HepG2 (cell line): ENCODE measurements at regions not wholly inside any gene's neighbourhood (a gene's known extent, or its start where the extent isn't known, plus 50 kb on each side); places are given as distances from the start of the nearest gene placed in this dataset.

Experiments
- ATAC-seq: fragments of 200-7000 bp; cut with Tn5 transposase; 3 replicates; pipeline ENCODE4 v1.9.1; 2020; ENCODE audit warnings: mild to moderate bottlenecking, moderate library complexity
- BruUV-seq: library from RNA; stranded (reverse); fragments of 400-500 nt; replicated peaks from 2 replicates; lab custom pipeline; 2021; lab: Mats Ljungman, UMichigan
- CTCF ChIA-PET: fragments of 300-600 bp; formaldehyde crosslinking; extraction: SDS; loops from one replicate; lab custom pipeline; 2021; ENCODE audit warnings: low total read pairs, inconsistent platforms, low intra/inter-chr PET ratio; lab: Yijun Ruan, JAX
- POLR2A ChIA-PET: fragments of 350-600 bp; sonication (Branson Sonifier 250); formaldehyde crosslinking; loops from one replicate; lab custom pipeline; 2020; ENCODE audit warnings: antibody characterized with exemption, inconsistent platforms; lab: Yijun Ruan, JAX
- DNase-seq: peaks from one replicate; pipeline ENCODE4 v3.0.0-alpha.2; 2015; ENCODE audit warnings: low spot score
- FAIRE-seq: peaks from 3 replicates; lab custom pipeline; 2011; peaks lifted over from hg19 to GRCh38; lab: Jason Lieb, UNC
- H2AFZ ChIP-seq: one replicate; pipeline ENCODE4 v1.6.1; 2011; ENCODE audit warnings: low read length, inconsistent platforms
- H3K27ac ChIP-seq: fragments of 300-600 bp; 3 replicates; pipeline ENCODE4 v1.8.0; 2011; ENCODE audit warnings: mixed run types, mild to moderate bottlenecking, mixed read lengths, low read length, inconsistent platforms; ENCODE audit not compliant: insufficient read depth; ENCODE audit errors: extremely low read length
- H3K27me3 ChIP-seq, 2 experiments: fragments of 200-600 bp in 1 of 2; 2 replicates in 1 of 2; 3 replicates in 1 of 2; pipeline versions ENCODE4 v1.6.0 to v1.8.0; 2011; ENCODE audit warnings: low read length in 2 of 2, mild to moderate bottlenecking in 2 of 2, moderate library complexity in 2 of 2, inconsistent platforms in 1 of 2; ENCODE audit not compliant: insufficient read depth in 2 of 2, control insufficient read depth in 1 of 2
- H3K36me3 ChIP-seq, 2 experiments: fragments of 200-600 bp in 1 of 2; replicated peaks in 1 of 2; 2 replicates in 1 of 2; 3 replicates in 1 of 2; pipeline versions ENCODE4 v1.5.1 to v1.8.0; 2011; ENCODE audit warnings: low read length in 2 of 2, inconsistent platforms in 1 of 2; ENCODE audit not compliant: insufficient read depth in 2 of 2, control insufficient read depth in 1 of 2
- H3K4me1 ChIP-seq: 2 replicates; pipeline ENCODE4 v1.5.1; 2012; ENCODE audit warnings: low read length, inconsistent platforms; ENCODE audit not compliant: insufficient read depth
- H3K4me2 ChIP-seq: 2 replicates; pipeline ENCODE4 v1.6.0; 2011; ENCODE audit warnings: low read depth, low read length, inconsistent platforms
- H3K4me3 ChIP-seq, 3 experiments: fragments of 200-600 bp in 1 of 3; sonication (generic), shearing (Covaris generic) in 1 of 3; replicated peaks in 1 of 3; 2 replicates each; pipeline ENCODE4 v1.5.1; 2011 to 2016; ENCODE audit warnings: low read length in 3 of 3, inconsistent platforms in 2 of 3, low read depth in 2 of 3, mild to moderate bottlenecking in 2 of 3, control low read depth in 1 of 3, mixed read lengths in 1 of 3; ENCODE audit not compliant: insufficient read depth in 1 of 3
- H3K79me2 ChIP-seq: one replicate; pipeline ENCODE4 v1.6.1; 2011; ENCODE audit warnings: low read length, inconsistent platforms; ENCODE audit not compliant: insufficient read depth
- H3K9ac ChIP-seq: 2 replicates; pipeline ENCODE4 v1.6.0; 2011; ENCODE audit warnings: mild to moderate bottlenecking, low read depth, low read length, inconsistent platforms; ENCODE audit not compliant: insufficient read depth
- H3K9me3 ChIP-seq: 2 replicates; pipeline ENCODE4 v1.5.1; 2012; ENCODE audit warnings: mild to moderate bottlenecking, low read length
- H4K20me1 ChIP-seq: 2 replicates; pipeline ENCODE4 v1.6.0; 2011; ENCODE audit warnings: inconsistent platforms, mild to moderate bottlenecking, low read length, moderate library complexity; ENCODE audit not compliant: insufficient read depth
- ELF1 ChIP-seq: sonication (generic); formaldehyde crosslinking; IDR thresholded peaks from 2 replicates; pipeline ENCODE4 v1.4.0; 2020; ENCODE audit warnings: missing genetic modification reagents
- GTF2F1 ChIP-seq: fragments of 150-350 bp; IDR thresholded peaks from 2 replicates; pipeline ENCODE4 v1.6.1; 2014; ENCODE audit warnings: low read length
- MAFG ChIP-seq: sonication (generic); formaldehyde crosslinking; IDR thresholded peaks from 2 replicates; pipeline ENCODE4 v1.5.1; 2020; ENCODE audit warnings: mild to moderate bottlenecking, missing genetic modification reagents
- RFX5 ChIP-seq: IDR thresholded peaks from 2 replicates; pipeline ENCODE4 v1.6.1; 2011; ENCODE audit warnings: low read depth, low read length, improper control_type of control experiment
- SMARCC2 ChIP-seq: fragments of 450-650 bp; IDR thresholded peaks from 2 replicates; pipeline ENCODE4 v1.6.1; 2017; ENCODE audit warnings: antibody characterized with exemption, mild to moderate bottlenecking
- ZNF367 ChIP-seq: sonication (generic); formaldehyde crosslinking; IDR thresholded peaks from 2 replicates; pipeline ENCODE4 v1.4.0; 2020; ENCODE audit warnings: missing genetic modification reagents, borderline replicate concordance
- WGBS: methylation state at CpG from one replicate; pipeline ENCODE4 v1.1.6; 2017; ENCODE audit warnings: low lambda C conversion rate; 5-methylcytosine and 5-hydroxymethylcytosine counted together
- in situ Hi-C: cut with HindIII; loops from 2 replicates; pipeline ENCODE4 v1.10.0; 2017; ENCODE audit warnings: low pct_unique_long_range_greater_than_20kb; ENCODE audit not compliant: extremely low pct_ligation_motif_present
- intact Hi-C: fragments of 100-400 bp; cut with micrococcal nuclease; formaldehyde crosslinking; loops from one replicate; pipeline ENCODE4 v1.10.0; 2022; ENCODE audit not compliant: unreplicated experiment

DNA sequence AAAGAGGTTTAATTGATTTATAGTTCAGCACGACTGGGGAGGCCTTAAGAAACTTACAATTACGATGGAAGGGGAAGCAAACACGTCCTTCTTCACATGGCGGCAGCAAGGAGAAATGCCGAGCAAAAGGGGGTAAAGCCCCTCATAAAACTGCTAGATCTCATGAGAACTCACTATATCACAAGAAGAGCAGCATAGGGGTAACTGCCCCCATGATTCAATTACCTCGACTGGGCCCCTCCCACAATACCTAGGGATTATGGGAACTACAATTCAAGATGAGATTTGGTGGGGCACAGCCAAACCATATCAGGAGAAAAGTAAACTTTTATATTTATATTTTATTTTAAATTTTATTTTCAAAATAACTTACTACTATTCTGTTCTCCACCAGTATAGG is 272.0 kb downstream of the MYCN start:
- Histone ChIP-seq H3K4me2 (no peak overlapping the region), H4K20me1 (no peaks in the 10 kb centered on the region), H3K9me3 (no peaks in the 10 kb centered on the region), H3K79me2 (no peaks in the 10 kb centered on the region), H3K9ac (no peak overlapping the region), H3K27ac (no peak overlapping the region), H3K27me3 (peaks cover 0 to 12% of the 10 kb centered on the region in 2 experiments; a peak in 3 of 5 replicates), H2AFZ (no peak overlapping the region), H3K36me3 (no peaks in the 10 kb centered on the region)
- no peak for FAIRE-seq
- BruUV-seq = no TSS peak
- CTCF ChIA-PET = no interaction called here
- no peak for DNase-seq
- 35% methylated on average over 6 of the region's 6 CpGs for WGBS
- in situ Hi-C loops = no loop called here
- POLR2A ChIA-PET = no interaction called here
- intact Hi-C loops = loop anchor here (10.0 kb wide), 2 partner anchors 138 to 178 kb away; no protein-coding TSS in a partner anchor
- TF ChIP-seq ELF1 (CRISPR knock-in tag) = no peak
- TF ChIP-seq SMARCC2 = no peak
- no peak for TF ChIP-seq RFX5
- TF ChIP-seq MAFG (CRISPR knock-in tag) = no peak
- no peak for TF ChIP-seq GTF2F1
- TF ChIP-seq, all 625 proteins: peak for 0
- no peak overlapping the region for H3K4me3 ChIP-seq
- ATAC-seq = no peak
- no peaks in the 10 kb centered on the region for H3K4me1 ChIP-seq

DNA sequence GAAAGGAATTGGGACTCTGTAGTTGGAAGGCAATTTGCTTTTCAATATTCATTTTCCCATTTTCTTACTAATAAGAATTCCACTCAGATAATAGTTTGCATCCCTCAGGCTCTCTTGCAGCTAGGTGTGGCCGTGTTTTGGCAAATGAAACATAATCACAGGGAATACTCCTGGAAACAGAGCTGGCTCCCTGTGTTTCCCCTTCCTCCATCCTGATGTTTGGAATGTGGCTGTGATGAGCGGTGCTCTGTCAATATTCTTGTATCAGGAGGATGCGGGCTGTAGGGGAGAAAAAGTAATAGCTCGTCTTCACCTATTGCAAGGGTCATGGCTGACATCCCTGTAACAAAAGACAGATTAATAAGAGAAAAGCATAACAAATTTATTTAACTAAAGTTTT is 271.0 kb downstream of the MYCN start:
- Histone ChIP-seq H3K4me3 (no peak overlapping the region), H3K27me3 (peaks cover 0 to 7% of the 10 kb centered on the region in 2 experiments; a peak in 3 of 5 replicates), H3K4me2 (no peak overlapping the region), H3K9ac (no peak overlapping the region), H3K36me3 (no peaks in the 10 kb centered on the region), H3K27ac (no peak overlapping the region), H3K9me3 (no peaks in the 10 kb centered on the region), H2AFZ (no peak overlapping the region), H3K79me2 (no peaks in the 10 kb centered on the region), H3K4me1 (no peaks in the 10 kb centered on the region), H4K20me1 (no peaks in the 10 kb centered on the region)
- ChIA-PET CTCF (no interaction called here), POLR2A (no interaction called here)
- ATAC-seq (no peak), DNase-seq (no peak), FAIRE-seq (no peak)
- intact Hi-C loops (loop anchor here (10.0 kb wide), 2 partner anchors 137 to 177 kb away; no protein-coding TSS in a partner anchor), in situ Hi-C loops (no loop called here)
- no TSS peak for BruUV-seq
- WGBS = 46% methylated on average over 4 of the region's 4 CpGs
- no peak for TF ChIP-seq ZNF367 (CRISPR knock-in tag)
